K562 (cell line): ENCODE measurements at regions not wholly inside any gene's neighbourhood (a gene's known extent, or its start where the extent isn't known, plus 50 kb on each side); places are given as distances from the start of the nearest gene placed in this dataset.

Experiments
- ATAC-seq: fragments of 200-7000 bp; cut with Tn5 transposase; 3 replicates; pipeline ENCODE4 v1.9.1; 2020; ENCODE audit warnings: moderate library complexity
- BruUV-seq: library from RNA; stranded (reverse); fragments of 400-500 nt; replicated peaks from 2 replicates; lab custom pipeline; 2021; lab: Mats Ljungman, UMichigan
- CTCF ChIA-PET: fragments of 300-600 bp; formaldehyde crosslinking; extraction: SDS; loops from one replicate; lab custom pipeline; 2021; ENCODE audit warnings: low intra/inter-chr PET ratio; lab: Yijun Ruan, JAX
- POLR2A ChIA-PET: fragments of 300-600, 350-650 bp; sonication (Branson Sonifier 250); formaldehyde crosslinking; extraction: SDS; loops from one replicate; lab custom pipeline; 2021; ENCODE audit warnings: antibody characterized with exemption, inconsistent platforms; lab: Yijun Ruan, JAX
- DNase-seq, 4 experiments: peaks; one replicate each; pipeline versions ENCODE4 v3.0.0 to v3.0.0-alpha.2; 2011 to 2018; ENCODE audit warnings: low spot score in 3 of 4, mixed read lengths in 3 of 4; ENCODE audit errors: extremely low read depth in 1 of 4
- FAIRE-seq: peaks from 2 replicates; lab custom pipeline; 2011; peaks lifted over from hg19 to GRCh38; lab: Jason Lieb, UNC
- H2AFZ ChIP-seq: 2 replicates; pipeline ENCODE4 v1.6.0; 2011; ENCODE audit warnings: low read depth, low read length, control low read depth, inconsistent platforms
- H3K27ac ChIP-seq: fragments of 200-600 bp; 3 replicates; pipeline ENCODE4 v1.8.0; 2011; ENCODE audit warnings: low read depth, mild to moderate bottlenecking, control low read depth, inconsistent platforms, low read length, moderate library complexity, mixed read lengths; ENCODE audit errors: extremely low read depth
- H3K27me3 ChIP-seq, 2 experiments: fragments of 300-600 bp in 1 of 2; 2 replicates in 1 of 2; 3 replicates in 1 of 2; pipeline versions ENCODE4 v1.6.0 to v1.8.0; 2011; ENCODE audit warnings: inconsistent platforms in 2 of 2, low read length in 2 of 2, mild to moderate bottlenecking in 1 of 2, mixed read lengths in 1 of 2, moderate library complexity in 1 of 2; ENCODE audit not compliant: control insufficient read depth in 2 of 2, insufficient read depth in 2 of 2
- H3K36me3 ChIP-seq: fragments of 300-600 bp; 3 replicates; pipeline ENCODE4 v1.8.0; 2011; ENCODE audit warnings: mild to moderate bottlenecking, low read length, inconsistent platforms; ENCODE audit not compliant: control insufficient read depth, insufficient read depth
- H3K4me1 ChIP-seq, 2 experiments: fragments of 200-600 bp in 1 of 2; replicated peaks in 1 of 2; 2 replicates in 1 of 2; 3 replicates in 1 of 2; pipeline versions ENCODE4 v1.5.1 to v1.8.0; 2011; ENCODE audit warnings: inconsistent platforms in 2 of 2, low read length in 2 of 2, mild to moderate bottlenecking in 1 of 2, mixed read lengths in 1 of 2, moderate library complexity in 1 of 2; ENCODE audit not compliant: control insufficient read depth in 2 of 2, insufficient read depth in 2 of 2
- H3K4me2 ChIP-seq: 2 replicates; pipeline ENCODE4 v1.6.1; 2011; ENCODE audit warnings: low read length, control low read depth, inconsistent platforms, mixed read lengths; ENCODE audit not compliant: insufficient read depth
- H3K4me3 ChIP-seq: fragments of 200-600 bp; sonication (generic), shearing (Covaris generic); 2 replicates; pipeline ENCODE4 v1.5.1; 2016; ENCODE audit warnings: control low read depth, inconsistent platforms
- H3K79me2 ChIP-seq: fragments of 200-600 bp; 3 replicates; pipeline ENCODE4 v1.8.0; 2011; ENCODE audit warnings: low read length, inconsistent platforms; ENCODE audit not compliant: control insufficient read depth, insufficient read depth
- H3K9ac ChIP-seq, 2 experiments: 2 replicates each; pipeline versions ENCODE4 v1.6.0 to v1.6.1; 2011; ENCODE audit warnings: low read depth in 2 of 2, low read length in 2 of 2, control low read depth in 1 of 2, inconsistent platforms in 1 of 2, mild to moderate bottlenecking in 1 of 2, mixed read lengths in 1 of 2; ENCODE audit not compliant: insufficient read depth in 1 of 2
- H3K9me1 ChIP-seq: one replicate; pipeline ENCODE4 v1.6.0; 2011; ENCODE audit warnings: inconsistent platforms, mild to moderate bottlenecking, low read length, moderate library complexity; ENCODE audit not compliant: control insufficient read depth, insufficient read depth
- H3K9me3 ChIP-seq: replicated peaks from 2 replicates; pipeline ENCODE4 v1.5.1; 2011; ENCODE audit warnings: low read depth, low read length, inconsistent platforms; ENCODE audit not compliant: control insufficient read depth, insufficient read depth
- H4K20me1 ChIP-seq: replicated peaks from 2 replicates; pipeline ENCODE4 v1.6.1; 2011; ENCODE audit warnings: low read length, inconsistent platforms, mixed read lengths; ENCODE audit not compliant: control insufficient read depth, insufficient read depth
- BCOR ChIP-seq: fragments of 450-650 bp; IDR thresholded peaks from 2 replicates; pipeline ENCODE4 v1.6.1; 2016
- DMBX1 ChIP-seq: fragments of 250-450 bp; sonication (Bioruptor Pico); IDR thresholded peaks from 2 replicates; pipeline ENCODE4 v1.8.0; 2022; ENCODE audit warnings: inconsistent platforms, mild to moderate bottlenecking, moderate library complexity, borderline replicate concordance
- ILK ChIP-seq: fragments of 450-650 bp; IDR thresholded peaks from 2 replicates; pipeline ENCODE4 v1.6.1; 2016; ENCODE audit warnings: missing genetic modification characterization, low read depth, mild to moderate bottlenecking, missing compliant biosample characterization, moderate library complexity, borderline replicate concordance
- KLF10 ChIP-seq: fragments of 250-450 bp; sonication (Bioruptor Pico); IDR thresholded peaks from 2 replicates; pipeline ENCODE4 v1.6.1; 2021; ENCODE audit warnings: matching md5 sums
- NFXL1 ChIP-seq: fragments of 450-650 bp; formaldehyde crosslinking; IDR thresholded peaks from 2 replicates; pipeline ENCODE4 v1.4.0; 2021; ENCODE audit warnings: mild to moderate bottlenecking
- ZNF133 ChIP-seq: fragments of 250-450 bp; sonication (Bioruptor Pico); IDR thresholded peaks from 2 replicates; pipeline ENCODE4 v1.4.0; 2020; ENCODE audit warnings: mild to moderate bottlenecking
- WGBS: fragments of 100-300 bp; shearing (Covaris generic); methylation state at CpG from one replicate; pipeline ENCODE4 v1.1.6; 2016; ENCODE audit warnings: low coverage, mixed read lengths; ENCODE audit not compliant: insufficient coverage; ENCODE audit errors: missing lambda C conversion rate; 5-methylcytosine and 5-hydroxymethylcytosine counted together
- in situ Hi-C: fragments of 300-500 bp; cut with MboI; formaldehyde crosslinking; loops from 4 replicates; pipeline ENCODE4 v1.15.0; 2018; ENCODE audit warnings: inconsistent platforms, mixed read lengths
- intact Hi-C: fragments of 100-400 bp; cut with micrococcal nuclease; formaldehyde crosslinking; loops from 2 replicates; pipeline ENCODE4 v1.14.2; 2022
- TF ChIP-seq, protein P1 (sequence below): sonication (generic); formaldehyde crosslinking; IDR thresholded peaks from 2 replicates; pipeline ENCODE4 v1.8.0; 2023; ENCODE audit warnings: missing genetic modification reagents, mild to moderate bottlenecking, borderline replicate concordance

GRCh38 chr3:116586285-116586944 lies 123.2 kb upstream of the TUSC7 start:
- Histone ChIP-seq H3K9me1 (no peaks in the 10 kb centered on the region), H3K4me1 (no peaks in the 10 kb centered on the region), H3K27me3 (no peaks in the 10 kb centered on the region), H3K4me2 (no peak overlapping the region), H3K9ac (no peak overlapping the region), H2AFZ (no peak overlapping the region), H3K36me3 (no peaks in the 10 kb centered on the region), H3K79me2 (no peaks in the 10 kb centered on the region), H3K9me3 (no peaks in the 10 kb centered on the region), H3K4me3 (no peak overlapping the region), H4K20me1 (no peaks in the 10 kb centered on the region), H3K27ac (no peak overlapping the region)
- 0% methylated on average over 7 of the region's 7 CpGs for WGBS
- intact Hi-C loops (no loop called here), in situ Hi-C loops (no loop called here)
- POLR2A ChIA-PET, result no interaction called here
- ATAC-seq (no peak), DNase-seq (no peak), FAIRE-seq (no peak)
- CTCF ChIA-PET, result no interaction called here
- TF ChIP-seq BCOR (no peak), ILK (tag) (no peak), DMBX1 (CRISPR knock-in tag) (no peak), NFXL1 (CRISPR knock-in tag) (no peak), KLF10 (CRISPR knock-in tag) (no peak), ZNF133 (CRISPR knock-in tag) (no peak)
- TF ChIP-seq, protein P1, sequence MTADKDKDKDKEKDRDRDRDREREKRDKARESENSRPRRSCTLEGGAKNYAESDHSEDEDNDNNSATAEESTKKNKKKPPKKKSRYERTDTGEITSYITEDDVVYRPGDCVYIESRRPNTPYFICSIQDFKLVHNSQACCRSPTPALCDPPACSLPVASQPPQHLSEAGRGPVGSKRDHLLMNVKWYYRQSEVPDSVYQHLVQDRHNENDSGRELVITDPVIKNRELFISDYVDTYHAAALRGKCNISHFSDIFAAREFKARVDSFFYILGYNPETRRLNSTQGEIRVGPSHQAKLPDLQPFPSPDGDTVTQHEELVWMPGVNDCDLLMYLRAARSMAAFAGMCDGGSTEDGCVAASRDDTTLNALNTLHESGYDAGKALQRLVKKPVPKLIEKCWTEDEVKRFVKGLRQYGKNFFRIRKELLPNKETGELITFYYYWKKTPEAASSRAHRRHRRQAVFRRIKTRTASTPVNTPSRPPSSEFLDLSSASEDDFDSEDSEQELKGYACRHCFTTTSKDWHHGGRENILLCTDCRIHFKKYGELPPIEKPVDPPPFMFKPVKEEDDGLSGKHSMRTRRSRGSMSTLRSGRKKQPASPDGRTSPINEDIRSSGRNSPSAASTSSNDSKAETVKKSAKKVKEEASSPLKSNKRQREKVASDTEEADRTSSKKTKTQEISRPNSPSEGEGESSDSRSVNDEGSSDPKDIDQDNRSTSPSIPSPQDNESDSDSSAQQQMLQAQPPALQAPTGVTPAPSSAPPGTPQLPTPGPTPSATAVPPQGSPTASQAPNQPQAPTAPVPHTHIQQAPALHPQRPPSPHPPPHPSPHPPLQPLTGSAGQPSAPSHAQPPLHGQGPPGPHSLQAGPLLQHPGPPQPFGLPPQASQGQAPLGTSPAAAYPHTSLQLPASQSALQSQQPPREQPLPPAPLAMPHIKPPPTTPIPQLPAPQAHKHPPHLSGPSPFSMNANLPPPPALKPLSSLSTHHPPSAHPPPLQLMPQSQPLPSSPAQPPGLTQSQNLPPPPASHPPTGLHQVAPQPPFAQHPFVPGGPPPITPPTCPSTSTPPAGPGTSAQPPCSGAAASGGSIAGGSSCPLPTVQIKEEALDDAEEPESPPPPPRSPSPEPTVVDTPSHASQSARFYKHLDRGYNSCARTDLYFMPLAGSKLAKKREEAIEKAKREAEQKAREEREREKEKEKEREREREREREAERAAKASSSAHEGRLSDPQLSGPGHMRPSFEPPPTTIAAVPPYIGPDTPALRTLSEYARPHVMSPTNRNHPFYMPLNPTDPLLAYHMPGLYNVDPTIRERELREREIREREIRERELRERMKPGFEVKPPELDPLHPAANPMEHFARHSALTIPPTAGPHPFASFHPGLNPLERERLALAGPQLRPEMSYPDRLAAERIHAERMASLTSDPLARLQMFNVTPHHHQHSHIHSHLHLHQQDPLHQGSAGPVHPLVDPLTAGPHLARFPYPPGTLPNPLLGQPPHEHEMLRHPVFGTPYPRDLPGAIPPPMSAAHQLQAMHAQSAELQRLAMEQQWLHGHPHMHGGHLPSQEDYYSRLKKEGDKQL, result no peak
- BruUV-seq, result no TSS peak
